HCT116 (cell line): ENCODE measurements at regions not wholly inside any gene's neighbourhood (a gene's known extent, or its start where the extent isn't known, plus 50 kb on each side); places are given as distances from the start of the nearest gene placed in this dataset.

ENCODE experiments used
- ATAC-seq: fragments of 200-7000 bp; cut with Tn5 transposase; 2 replicates; pipeline ENCODE4 v1.9.1; 2020; ENCODE audit warnings: mild to moderate bottlenecking, moderate library complexity
- BruUV-seq: library from RNA; stranded (reverse); fragments of 400-500 nt; replicated peaks from 2 replicates; lab custom pipeline; 2021; lab: Mats Ljungman, UMichigan
- CTCF ChIA-PET: fragments of 300-600 bp; sonication (Branson Sonifier 250); formaldehyde crosslinking; loops from one replicate; lab custom pipeline; 2021; ENCODE audit warnings: antibody characterized with exemption; lab: Charles Lee
- POLR2A ChIA-PET: fragments of 300-600, 350-600 bp; sonication (Branson Sonifier 250); formaldehyde crosslinking; loops from one replicate; lab custom pipeline; 2021; ENCODE audit warnings: antibody characterized with exemption; lab: Charles Lee
- RAD21 ChIA-PET, 2 experiments: fragments of 300-600 bp; sonication (Branson Sonifier 250); formaldehyde crosslinking; loops; one replicate each; lab custom pipeline; 2023; ENCODE audit warnings: low total read pairs in 2 of 2; ENCODE audit not compliant: uncharacterized antibody in 2 of 2, unreplicated experiment in 2 of 2, low non-redundant PET in 1 of 2; lab: Charles Lee
- DNase-seq: peaks from one replicate; pipeline ENCODE4 v3.0.0-alpha.2; 2010; ENCODE audit warnings: low read depth, low spot score
- H2AFZ ChIP-seq: fragments of 200-600 bp; shearing (Covaris generic), sonication (generic); 2 replicates; pipeline ENCODE4 v1.6.1; 2017; ENCODE audit warnings: low read depth, mixed run types, mixed read lengths, antibody characterized with exemption, low read length; ENCODE audit not compliant: poor library complexity, severe bottlenecking
- H3K27ac ChIP-seq: 2 replicates; pipeline ENCODE4 v1.5.1; 2012; ENCODE audit warnings: low read depth, low read length
- H3K27me3 ChIP-seq: fragments of 200-600 bp; sonication (generic); 2 replicates; pipeline ENCODE4 v1.6.1; 2016; ENCODE audit warnings: mixed run types, low read length, mixed read lengths; ENCODE audit not compliant: insufficient read depth
- H3K36me3 ChIP-seq, 2 experiments: fragments of 200-500 bp in 1 of 2; fragments of 200-600 bp in 1 of 2; sonication (Bioruptor generic) in 1 of 2; sonication (generic) in 1 of 2; 2 replicates each; pipeline versions ENCODE4 v1.5.1 to v1.6.1; 2014 to 2016; ENCODE audit warnings: low read length in 2 of 2, inconsistent platforms in 1 of 2, mixed read lengths in 1 of 2, mixed run types in 1 of 2; ENCODE audit not compliant: insufficient read depth in 2 of 2, control insufficient read depth in 1 of 2
- H3K4me1 ChIP-seq, 2 experiments: fragments of 200-600 bp in 1 of 2; sonication (generic) in 1 of 2; 2 replicates each; pipeline versions ENCODE4 v1.5.1 to v1.6.1; 2012 to 2017; ENCODE audit warnings: low read length in 2 of 2, inconsistent platforms in 1 of 2, mild to moderate bottlenecking in 1 of 2, mixed read lengths in 1 of 2, mixed run types in 1 of 2, moderate library complexity in 1 of 2; ENCODE audit not compliant: insufficient read depth in 2 of 2, control insufficient read depth in 1 of 2
- H3K4me2 ChIP-seq: fragments of 200-600 bp; sonication (generic); 2 replicates; pipeline ENCODE4 v1.6.1; 2017; ENCODE audit warnings: mixed run types, low read length, mixed read lengths
- H3K4me3 ChIP-seq, 2 experiments: fragments of 200-600 bp in 1 of 2; sonication (generic) in 1 of 2; replicated peaks in 1 of 2; 2 replicates each; pipeline ENCODE4 v1.5.1; 2011 to 2016; ENCODE audit warnings: low read length in 2 of 2, control low read depth in 1 of 2, low read depth in 1 of 2, mild to moderate bottlenecking in 1 of 2, mixed read lengths in 1 of 2, mixed run types in 1 of 2
- H3K79me2 ChIP-seq: fragments of 200-600 bp; sonication (generic); 2 replicates; pipeline ENCODE4 v1.6.1; 2017; ENCODE audit warnings: mild to moderate bottlenecking, mixed run types, low read length, moderate library complexity, mixed read lengths; ENCODE audit not compliant: insufficient read depth
- H3K9ac ChIP-seq: fragments of 200-600 bp; sonication (generic); 2 replicates; pipeline ENCODE4 v1.6.1; 2016; ENCODE audit warnings: low read length, mixed read lengths
- H3K9me2 ChIP-seq: fragments of 200-600 bp; sonication (generic), shearing (Covaris generic); 2 replicates; pipeline ENCODE4 v1.6.1; 2017; ENCODE audit warnings: mixed run types, mild to moderate bottlenecking, moderate library complexity; ENCODE audit not compliant: insufficient read depth
- H3K9me3 ChIP-seq, 2 experiments: fragments of 200-500 bp in 1 of 2; fragments of 200-600 bp in 1 of 2; sonication (Bioruptor generic) in 1 of 2; sonication (generic) in 1 of 2; 2 replicates each; pipeline ENCODE4 v1.6.1; 2014 to 2017; ENCODE audit warnings: low read length in 2 of 2, mixed read lengths in 2 of 2, inconsistent platforms in 1 of 2, low read depth in 1 of 2, mild to moderate bottlenecking in 1 of 2, mixed run types in 1 of 2, moderate library complexity in 1 of 2; ENCODE audit not compliant: control insufficient read depth in 1 of 2, insufficient read depth in 1 of 2
- H4K20me1 ChIP-seq: fragments of 200-600 bp; sonication (generic), shearing (Covaris generic); 2 replicates; pipeline ENCODE4 v1.6.1; 2017; ENCODE audit warnings: mixed run types, mild to moderate bottlenecking, moderate library complexity; ENCODE audit not compliant: insufficient read depth
- CEBPB ChIP-seq: IDR thresholded peaks from 2 replicates; pipeline ENCODE4 v1.6.1; 2012; ENCODE audit warnings: low read depth
- CTCF ChIP-seq, 3 experiments: fragments of 200-600 bp in 1 of 3; sonication (generic) in 1 of 3; IDR thresholded peaks in 2 of 3; conservative IDR thresholded peaks in 1 of 3; 2 replicates each; pipeline ENCODE4 v1.5.1; 2012 to 2017; ENCODE audit warnings: low read depth in 2 of 3, low read length in 2 of 3, antibody characterized with exemption in 1 of 3, borderline replicate concordance in 1 of 3, control low read depth in 1 of 3, mild to moderate bottlenecking in 1 of 3, mixed read lengths in 1 of 3, mixed run types in 1 of 3, moderate library complexity in 1 of 3; ENCODE audit not compliant: insufficient read depth in 1 of 3
- ELF1 ChIP-seq: IDR thresholded peaks from 2 replicates; pipeline ENCODE4 v1.6.1; 2012; ENCODE audit warnings: low read depth, borderline replicate concordance
- MAX ChIP-seq: IDR thresholded peaks from 2 replicates; pipeline ENCODE4 v1.6.1; 2012
- POLR2AphosphoS5 ChIP-seq: IDR thresholded peaks from 2 replicates; pipeline ENCODE4 v1.6.1; 2011; ENCODE audit warnings: mild to moderate bottlenecking, low read depth, low read length, moderate library complexity
- YY1 ChIP-seq: IDR thresholded peaks from 2 replicates; pipeline ENCODE4 v1.6.1; 2011; ENCODE audit warnings: low read length, low read depth, moderate library complexity, mild to moderate bottlenecking; ENCODE audit not compliant: insufficient replicate concordance; ENCODE audit errors: extremely low read depth
- ZFX ChIP-seq: fragments of 450-650 bp; IDR thresholded peaks from 2 replicates; pipeline ENCODE4 v1.6.1; 2017
- intact Hi-C: fragments of 100-400 bp; cut with micrococcal nuclease; formaldehyde crosslinking; loops from 2 replicates; pipeline ENCODE4 v1.10.0; 2022

- no peak for TF ChIP-seq CTCF (IDR thresholded peaks at IDR 0.05 in 2 of 3, conservative IDR thresholded peaks at IDR 0.05 in 1 of 3; ENCODE audit: borderline replicate concordance in 1 of 3, insufficient read depth in 1 of 3, low read depth in 2 of 3, low read length in 2 of 3)
- TF ChIP-seq MAX: no peak
- no peak for TF ChIP-seq POLR2AphosphoS5
- TF ChIP-seq ELF1: no peak
- TF ChIP-seq YY1: no peak
Measured at GRCh38 chr6:68158256-68158655, 476.8 kb upstream of the ADGRB3 start (continued).

- Histone ChIP-seq H3K4me1 (no peaks in the 10 kb centered on the region), H3K27me3 (no peaks in the 10 kb centered on the region), H3K9me2 (no peaks in the 10 kb centered on the region), H3K27ac (no peak overlapping the region), H3K79me2 (no peaks in the 10 kb centered on the region), H3K4me2 (no peak overlapping the region), H2AFZ (no peak overlapping the region), H4K20me1 (no peaks in the 10 kb centered on the region), H3K9ac (no peak overlapping the region), H3K9me3 (peaks cover 11 to 18% of the 10 kb centered on the region in 2 experiments; a peak in 2 of 4 replicates), H3K4me3 (no peak overlapping the region), H3K36me3 (no peaks in the 10 kb centered on the region)
- CTCF ChIA-PET: no interaction called here
- BruUV-seq: no TSS peak
- POLR2A ChIA-PET: no interaction called here
- RAD21 ChIA-PET: no interaction called here
- DNase-seq: no peak
- TF ChIP-seq ZFX: no peak
- TF ChIP-seq CEBPB: no peak
- no peak for TF ChIP-seq CTCF (IDR thresholded peaks at IDR 0.05 in 2 of 3, conservative IDR thresholded peaks at IDR 0.05 in 1 of 3; ENCODE audit: borderline replicate concordance in 1 of 3, insufficient read depth in 1 of 3, low read depth in 2 of 3, low read length in 2 of 3)
- no peak for ATAC-seq
- intact Hi-C loops: no loop called here
Measured at GRCh38 chr6:68144667-68145066, 490.4 kb upstream of the ADGRB3 start.
